Neutrophil (primary cell): ENCODE measurements at regions not wholly inside any gene's neighbourhood (a gene's known extent, or its start where the extent isn't known, plus 50 kb on each side); places are given as distances from the start of the nearest gene placed in this dataset.

Experiments
- H3K27ac ChIP-seq: fragments of 200-600 bp; sonication (generic); 2 replicates; pipeline ENCODE4 v1.5.1; 2016; ENCODE audit warnings: mild to moderate bottlenecking, moderate library complexity
- H3K27me3 ChIP-seq: fragments of 200-600 bp; sonication (generic); 2 replicates; pipeline ENCODE4 v1.6.0; 2016; ENCODE audit warnings: mild to moderate bottlenecking
- H3K36me3 ChIP-seq: fragments of 200-600 bp; sonication (generic); 2 replicates; pipeline ENCODE4 v1.5.1; 2017
- H3K4me1 ChIP-seq, 2 experiments: fragments of 200-600 bp in 1 of 2; sonication (generic) in 1 of 2; 1 replicate in 1 of 2; 2 replicates in 1 of 2; pipeline versions ENCODE4 v1.5.1 to v1.6.1; 2013 to 2016; ENCODE audit warnings: low read depth in 1 of 2, low read length in 1 of 2, mild to moderate bottlenecking in 1 of 2, moderate library complexity in 1 of 2; ENCODE audit not compliant: control insufficient read depth in 1 of 2, insufficient read depth in 1 of 2
- H3K4me3 ChIP-seq, 2 experiments: fragments of 200-600 bp in 1 of 2; sonication (generic) in 1 of 2; 1 replicate in 1 of 2; 2 replicates in 1 of 2; pipeline ENCODE4 v1.5.1; 2013 to 2016; ENCODE audit warnings: low read depth in 1 of 2, low read length in 1 of 2, mild to moderate bottlenecking in 1 of 2, moderate library complexity in 1 of 2
- H3K9me3 ChIP-seq: fragments of 200-600 bp; sonication (generic); 2 replicates; pipeline ENCODE4 v1.5.1; 2016
- TF ChIP-seq, protein P1 (sequence below): fragments of 200-600 bp; sonication (generic); IDR thresholded peaks from 2 replicates; pipeline ENCODE4 v1.5.1; 2016; ENCODE audit warnings: antibody characterized with exemption

GRCh38 chrX:10900585-10901289 lies 210.4 kb upstream of the HCCS start:
- Histone ChIP-seq H3K27ac (no peak overlapping the region), H3K27me3 (no peaks in the 10 kb centered on the region), H3K9me3 (no peaks in the 10 kb centered on the region), H3K4me3 (no peak overlapping the region), H3K4me1 (no peaks in the 10 kb centered on the region), H3K36me3 (no peaks in the 10 kb centered on the region)
- TF ChIP-seq, protein P1, sequence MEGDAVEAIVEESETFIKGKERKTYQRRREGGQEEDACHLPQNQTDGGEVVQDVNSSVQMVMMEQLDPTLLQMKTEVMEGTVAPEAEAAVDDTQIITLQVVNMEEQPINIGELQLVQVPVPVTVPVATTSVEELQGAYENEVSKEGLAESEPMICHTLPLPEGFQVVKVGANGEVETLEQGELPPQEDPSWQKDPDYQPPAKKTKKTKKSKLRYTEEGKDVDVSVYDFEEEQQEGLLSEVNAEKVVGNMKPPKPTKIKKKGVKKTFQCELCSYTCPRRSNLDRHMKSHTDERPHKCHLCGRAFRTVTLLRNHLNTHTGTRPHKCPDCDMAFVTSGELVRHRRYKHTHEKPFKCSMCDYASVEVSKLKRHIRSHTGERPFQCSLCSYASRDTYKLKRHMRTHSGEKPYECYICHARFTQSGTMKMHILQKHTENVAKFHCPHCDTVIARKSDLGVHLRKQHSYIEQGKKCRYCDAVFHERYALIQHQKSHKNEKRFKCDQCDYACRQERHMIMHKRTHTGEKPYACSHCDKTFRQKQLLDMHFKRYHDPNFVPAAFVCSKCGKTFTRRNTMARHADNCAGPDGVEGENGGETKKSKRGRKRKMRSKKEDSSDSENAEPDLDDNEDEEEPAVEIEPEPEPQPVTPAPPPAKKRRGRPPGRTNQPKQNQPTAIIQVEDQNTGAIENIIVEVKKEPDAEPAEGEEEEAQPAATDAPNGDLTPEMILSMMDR: no peak

- Histone ChIP-seq H3K27ac (no peak overlapping the region), H3K4me3 (no peak overlapping the region), H3K27me3 (no peaks in the 10 kb centered on the region), H3K4me1 (no peaks in the 10 kb centered on the region), H3K9me3 (no peaks in the 10 kb centered on the region), H3K36me3 (no peaks in the 10 kb centered on the region)
- TF ChIP-seq, protein P1: no peak
Observed at GRCh38 chrX:10901290-10901633, 209.9 kb upstream of the HCCS start.

DNA sequence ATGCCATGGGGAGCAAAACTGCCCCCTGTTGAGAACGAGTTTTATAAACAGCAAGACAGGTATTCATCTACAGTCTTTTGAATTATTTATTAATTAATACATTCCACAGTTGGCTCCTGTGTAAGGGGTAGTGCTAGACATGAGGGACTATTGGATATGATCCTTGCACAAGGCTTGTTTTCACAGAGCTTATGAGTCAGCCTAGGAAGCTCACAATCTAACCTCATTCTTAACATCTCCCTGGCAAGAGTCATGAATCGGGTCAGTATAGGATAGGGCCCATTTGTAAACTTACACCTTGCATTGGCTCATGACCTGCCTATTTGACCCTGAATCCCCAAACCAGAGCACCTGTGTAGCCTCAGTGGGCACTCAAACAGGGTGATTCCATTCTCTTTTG lies 209.1 kb upstream of the HCCS start:
- Histone ChIP-seq H3K36me3 (no peaks in the 10 kb centered on the region), H3K27me3 (no peaks in the 10 kb centered on the region), H3K9me3 (no peaks in the 10 kb centered on the region), H3K4me3 (no peak overlapping the region), H3K4me1 (no peaks in the 10 kb centered on the region), H3K27ac (no peak overlapping the region)
- TF ChIP-seq, protein P1: no peak

- Histone ChIP-seq H3K27ac (no peak overlapping the region), H3K4me1 (no peaks in the 10 kb centered on the region), H3K36me3 (no peaks in the 10 kb centered on the region), H3K27me3 (no peaks in the 10 kb centered on the region), H3K4me3 (no peak overlapping the region), H3K9me3 (no peaks in the 10 kb centered on the region)
- TF ChIP-seq, protein P1: no peak
Observed at GRCh38 chrX:10903523-10903922, 207.6 kb upstream of the HCCS start.

GRCh38 chrX:10904220-10904619 lies 206.9 kb upstream of the HCCS start:
- Histone ChIP-seq H3K27me3 (no peaks in the 10 kb centered on the region), H3K9me3 (no peaks in the 10 kb centered on the region), H3K27ac (no peak overlapping the region), H3K36me3 (no peaks in the 10 kb centered on the region), H3K4me3 (no peak overlapping the region), H3K4me1 (no peaks in the 10 kb centered on the region)
- TF ChIP-seq, protein P1: no peak
